K562 (cell line): ENCODE measurements at regions not wholly inside any gene's neighbourhood (a gene's known extent, or its start where the extent isn't known, plus 50 kb on each side); places are given as distances from the start of the nearest gene placed in this dataset.

ENCODE experiments used
- ATAC-seq: fragments of 200-7000 bp; cut with Tn5 transposase; 3 replicates; pipeline ENCODE4 v1.9.1; 2020; ENCODE audit warnings: moderate library complexity
- BruUV-seq: library from RNA; stranded (reverse); fragments of 400-500 nt; replicated peaks from 2 replicates; lab custom pipeline; 2021; lab: Mats Ljungman, UMichigan
- CTCF ChIA-PET: fragments of 300-600 bp; formaldehyde crosslinking; extraction: SDS; loops from one replicate; lab custom pipeline; 2021; ENCODE audit warnings: low intra/inter-chr PET ratio; lab: Yijun Ruan, JAX
- POLR2A ChIA-PET: fragments of 300-600, 350-650 bp; sonication (Branson Sonifier 250); formaldehyde crosslinking; extraction: SDS; loops from one replicate; lab custom pipeline; 2021; ENCODE audit warnings: antibody characterized with exemption, inconsistent platforms; lab: Yijun Ruan, JAX
- DNase-seq, 4 experiments: peaks; one replicate each; pipeline versions ENCODE4 v3.0.0 to v3.0.0-alpha.2; 2011 to 2018; ENCODE audit warnings: low spot score in 3 of 4, mixed read lengths in 3 of 4; ENCODE audit errors: extremely low read depth in 1 of 4
- FAIRE-seq: peaks from 2 replicates; lab custom pipeline; 2011; peaks lifted over from hg19 to GRCh38; lab: Jason Lieb, UNC
- H2AFZ ChIP-seq: 2 replicates; pipeline ENCODE4 v1.6.0; 2011; ENCODE audit warnings: low read depth, low read length, control low read depth, inconsistent platforms
- H3K27ac ChIP-seq: fragments of 200-600 bp; 3 replicates; pipeline ENCODE4 v1.8.0; 2011; ENCODE audit warnings: low read depth, mild to moderate bottlenecking, control low read depth, inconsistent platforms, low read length, moderate library complexity, mixed read lengths; ENCODE audit errors: extremely low read depth
- H3K27me3 ChIP-seq, 2 experiments: fragments of 300-600 bp in 1 of 2; 2 replicates in 1 of 2; 3 replicates in 1 of 2; pipeline versions ENCODE4 v1.6.0 to v1.8.0; 2011; ENCODE audit warnings: inconsistent platforms in 2 of 2, low read length in 2 of 2, mild to moderate bottlenecking in 1 of 2, mixed read lengths in 1 of 2, moderate library complexity in 1 of 2; ENCODE audit not compliant: control insufficient read depth in 2 of 2, insufficient read depth in 2 of 2
- H3K36me3 ChIP-seq: fragments of 300-600 bp; 3 replicates; pipeline ENCODE4 v1.8.0; 2011; ENCODE audit warnings: mild to moderate bottlenecking, low read length, inconsistent platforms; ENCODE audit not compliant: control insufficient read depth, insufficient read depth
- H3K4me1 ChIP-seq, 2 experiments: fragments of 200-600 bp in 1 of 2; replicated peaks in 1 of 2; 2 replicates in 1 of 2; 3 replicates in 1 of 2; pipeline versions ENCODE4 v1.5.1 to v1.8.0; 2011; ENCODE audit warnings: inconsistent platforms in 2 of 2, low read length in 2 of 2, mild to moderate bottlenecking in 1 of 2, mixed read lengths in 1 of 2, moderate library complexity in 1 of 2; ENCODE audit not compliant: control insufficient read depth in 2 of 2, insufficient read depth in 2 of 2
- H3K4me2 ChIP-seq: 2 replicates; pipeline ENCODE4 v1.6.1; 2011; ENCODE audit warnings: low read length, control low read depth, inconsistent platforms, mixed read lengths; ENCODE audit not compliant: insufficient read depth
- H3K4me3 ChIP-seq: fragments of 200-600 bp; sonication (generic), shearing (Covaris generic); 2 replicates; pipeline ENCODE4 v1.5.1; 2016; ENCODE audit warnings: control low read depth, inconsistent platforms
- H3K79me2 ChIP-seq: fragments of 200-600 bp; 3 replicates; pipeline ENCODE4 v1.8.0; 2011; ENCODE audit warnings: low read length, inconsistent platforms; ENCODE audit not compliant: control insufficient read depth, insufficient read depth
- H3K9ac ChIP-seq, 2 experiments: 2 replicates each; pipeline versions ENCODE4 v1.6.0 to v1.6.1; 2011; ENCODE audit warnings: low read depth in 2 of 2, low read length in 2 of 2, control low read depth in 1 of 2, inconsistent platforms in 1 of 2, mild to moderate bottlenecking in 1 of 2, mixed read lengths in 1 of 2; ENCODE audit not compliant: insufficient read depth in 1 of 2
- H3K9me1 ChIP-seq: one replicate; pipeline ENCODE4 v1.6.0; 2011; ENCODE audit warnings: inconsistent platforms, mild to moderate bottlenecking, low read length, moderate library complexity; ENCODE audit not compliant: control insufficient read depth, insufficient read depth
- H3K9me3 ChIP-seq: replicated peaks from 2 replicates; pipeline ENCODE4 v1.5.1; 2011; ENCODE audit warnings: low read depth, low read length, inconsistent platforms; ENCODE audit not compliant: control insufficient read depth, insufficient read depth
- H4K20me1 ChIP-seq: replicated peaks from 2 replicates; pipeline ENCODE4 v1.6.1; 2011; ENCODE audit warnings: low read length, inconsistent platforms, mixed read lengths; ENCODE audit not compliant: control insufficient read depth, insufficient read depth
- CTCF ChIP-seq, 3 experiments: IDR thresholded peaks in 2 of 3; conservative IDR thresholded peaks in 1 of 3; 2 replicates each; pipeline ENCODE4 v1.5.1; 2011 to 2012; ENCODE audit warnings: low read length in 3 of 3, mild to moderate bottlenecking in 3 of 3, control low read depth in 2 of 3, improper control_type of control experiment in 1 of 3, inconsistent platforms in 1 of 3, low read depth in 1 of 3, mixed read lengths in 1 of 3, moderate library complexity in 1 of 3; ENCODE audit not compliant: insufficient read depth in 2 of 3
- FOXJ3 ChIP-seq: sonication (generic); formaldehyde crosslinking; IDR thresholded peaks from 2 replicates; pipeline ENCODE4 v1.4.0; 2020; ENCODE audit warnings: mild to moderate bottlenecking, missing genetic modification reagents
- IRF1 ChIP-seq: sonication (generic); formaldehyde crosslinking; IDR thresholded peaks from 2 replicates; pipeline ENCODE4 v1.8.0; 2022; ENCODE audit warnings: missing genetic modification reagents, mild to moderate bottlenecking, borderline replicate concordance
- MYBL2 ChIP-seq, 2 experiments: fragments of 450-650 bp in 1 of 2; sonication (generic) in 1 of 2; formaldehyde crosslinking in 1 of 2; IDR thresholded peaks; 2 replicates each; pipeline versions ENCODE4 v1.6.1 to v1.8.1; 2017 to 2022; ENCODE audit warnings: borderline replicate concordance in 1 of 2, inconsistent platforms in 1 of 2, low read depth in 1 of 2, mild to moderate bottlenecking in 1 of 2, missing genetic modification reagents in 1 of 2, moderate library complexity in 1 of 2
- in situ Hi-C: fragments of 300-500 bp; cut with MboI; formaldehyde crosslinking; loops from 4 replicates; pipeline ENCODE4 v1.15.0; 2018; ENCODE audit warnings: inconsistent platforms, mixed read lengths
- intact Hi-C: fragments of 100-400 bp; cut with micrococcal nuclease; formaldehyde crosslinking; loops from 2 replicates; pipeline ENCODE4 v1.14.2; 2022

GRCh38 chr1:87878873-87879272 is 550.2 kb downstream of the LMO4 start:
- Histone ChIP-seq H3K9me1 (no peaks in the 10 kb centered on the region), H3K4me1 (no peaks in the 10 kb centered on the region), H3K4me2 (no peak overlapping the region), H3K27ac (no peak overlapping the region), H2AFZ (no peak overlapping the region), H3K36me3 (no peaks in the 10 kb centered on the region), H3K9me3 (no peaks in the 10 kb centered on the region; the same call in 1 of the 2 replicates), H3K9ac (no peak overlapping the region), H4K20me1 (no peaks in the 10 kb centered on the region), H3K79me2 (no peaks in the 10 kb centered on the region), H3K4me3 (no peak overlapping the region), H3K27me3 (no peaks in the 10 kb centered on the region)
- BruUV-seq, result no TSS peak
- DNase-seq, result no peak
- CTCF ChIA-PET, result no interaction called here
- ATAC-seq, result no peak
- POLR2A ChIA-PET, result no interaction called here
- FAIRE-seq, result no peak
- in situ Hi-C loops (no loop called here), intact Hi-C loops (no loop called here)
- TF ChIP-seq FOXJ3 (CRISPR knock-in tag) (no peak), IRF1 (CRISPR knock-in tag) (no peak), MYBL2 (IDR thresholded peaks at IDR 0.05; ENCODE audit: low read depth) (no peak), MYBL2 (CRISPR knock-in tag; IDR thresholded peaks at IDR 0.05; ENCODE audit: borderline replicate concordance) (no peak), CTCF (IDR thresholded peaks at IDR 0.05 in 2 of 3, conservative IDR thresholded peaks at IDR 0.05 in 1 of 3; ENCODE audit: insufficient read depth in 2 of 3, low read depth in 1 of 3, low read length in 3 of 3) (no peak)
